ENCODE measurements at regions not wholly inside any gene's neighbourhood (a gene's known extent, or its start where the extent isn't known, plus 50 kb on each side); places are given as distances from the start of the nearest gene placed in this dataset.

DNA sequence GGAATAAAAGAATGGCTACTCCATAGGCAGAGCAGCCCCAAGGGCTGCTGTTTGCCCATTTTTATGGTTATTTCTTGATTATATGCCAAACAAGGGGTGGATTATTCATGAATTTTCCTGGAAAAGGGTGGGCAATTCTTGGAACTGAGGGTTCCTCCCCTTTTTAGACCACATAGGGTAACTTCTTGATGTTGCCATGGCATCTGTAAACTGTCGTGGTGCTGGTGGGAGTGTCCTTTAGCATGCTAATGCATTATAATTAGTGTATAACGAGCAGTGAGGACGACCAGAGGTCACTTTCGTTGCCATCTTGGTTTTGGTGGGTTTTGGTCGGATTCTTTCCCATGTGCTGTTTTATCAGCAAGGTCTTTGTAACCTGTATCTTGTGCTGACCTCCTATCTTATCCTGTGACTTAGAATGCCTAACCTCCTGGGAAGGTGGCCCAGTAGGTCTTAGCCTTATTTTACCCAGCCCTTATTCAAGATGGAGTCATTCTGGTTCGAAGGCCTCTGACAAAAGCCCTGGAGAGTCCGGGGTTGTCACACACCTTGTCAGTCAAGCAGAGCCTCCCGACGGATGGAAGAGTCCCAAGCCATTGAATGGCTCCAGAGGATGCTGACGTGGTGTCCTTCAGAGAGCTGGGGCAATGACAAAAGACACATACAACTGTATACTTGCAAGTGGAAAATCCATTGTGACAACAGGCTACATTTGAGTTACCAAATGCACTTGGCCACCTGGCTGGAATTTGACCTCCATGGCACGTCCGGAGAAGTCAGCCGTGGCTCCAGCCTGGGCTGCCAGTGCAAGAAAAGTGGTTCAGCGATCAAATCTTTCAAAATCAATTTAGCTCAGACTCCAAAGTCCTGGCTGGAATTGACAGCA is 67.1 kb upstream of the CLINT1 start:
- ATAC-seq (replicated peaks; ENCODE audit: extremely low read depth, poor library complexity, severe bottlenecking) (no peak), DNase-seq (ENCODE audit: low spot score in 2 of 2) (no peak)
- Mint-ChIP-seq H3K4me3 (no peak overlapping the region), H3K27me3 (no peaks in the 10 kb centered on the region), H3K4me1 (no peaks in the 10 kb centered on the region), H3K9me3 (no peaks in the 10 kb centered on the region), H3K27ac (ENCODE audit: low read depth) (no peak overlapping the region), H3K36me3 (ENCODE audit: insufficient read depth) (no peaks in the 10 kb centered on the region)

DNA sequence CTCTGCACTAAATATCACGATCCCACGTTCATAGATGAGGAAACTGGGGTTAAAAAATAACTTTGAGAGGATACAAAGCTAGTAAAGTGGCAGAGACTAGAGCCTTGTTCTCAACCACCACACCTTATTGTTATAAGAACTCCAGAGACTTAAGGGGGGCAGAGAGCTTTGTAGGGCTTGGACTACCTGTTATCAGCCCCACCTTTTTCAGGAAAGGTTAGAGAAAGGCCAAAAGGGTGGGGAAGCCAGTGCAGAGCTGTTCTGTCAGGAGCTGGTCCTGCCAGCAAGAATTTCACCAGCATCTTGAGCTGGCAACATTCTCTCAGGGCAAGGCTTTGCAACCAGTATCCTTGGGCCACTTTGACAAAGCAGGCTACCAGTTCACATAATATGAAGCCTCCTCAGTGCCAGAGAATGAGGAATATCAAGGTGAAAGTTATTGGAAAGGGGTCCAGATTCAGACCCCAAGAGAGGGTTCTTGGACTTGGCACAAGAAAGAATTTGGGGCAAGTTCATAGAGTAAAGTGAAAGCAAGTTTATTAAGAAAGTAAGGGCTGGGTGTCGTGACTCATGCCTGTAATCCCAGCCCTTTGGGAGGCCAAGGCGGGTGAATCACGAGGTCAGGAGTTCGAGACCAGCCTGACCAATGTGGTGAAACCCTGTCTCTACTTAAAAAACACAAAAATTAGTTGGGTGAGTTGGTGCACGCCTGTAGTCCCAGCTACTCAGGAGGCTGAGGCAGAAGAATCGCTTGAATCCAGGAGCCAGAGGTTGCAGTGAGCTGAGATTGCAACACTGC is 66.2 kb upstream of the CLINT1 start:
- no peaks in the 10 kb centered on the region for H3K9me3 Mint-ChIP-seq
- no peak overlapping the region for H3K4me3 Mint-ChIP-seq
- no peak for DNase-seq (ENCODE audit: low spot score in 2 of 2)
- H3K36me3 Mint-ChIP-seq (ENCODE audit: insufficient read depth) = no peaks in the 10 kb centered on the region
- ATAC-seq (replicated peaks; ENCODE audit: extremely low read depth, poor library complexity, severe bottlenecking) = no peak
- H3K27me3 Mint-ChIP-seq = no peaks in the 10 kb centered on the region
- H3K4me1 Mint-ChIP-seq = no peaks in the 10 kb centered on the region
- H3K27ac Mint-ChIP-seq (ENCODE audit: low read depth) = no peak overlapping the region

DNA sequence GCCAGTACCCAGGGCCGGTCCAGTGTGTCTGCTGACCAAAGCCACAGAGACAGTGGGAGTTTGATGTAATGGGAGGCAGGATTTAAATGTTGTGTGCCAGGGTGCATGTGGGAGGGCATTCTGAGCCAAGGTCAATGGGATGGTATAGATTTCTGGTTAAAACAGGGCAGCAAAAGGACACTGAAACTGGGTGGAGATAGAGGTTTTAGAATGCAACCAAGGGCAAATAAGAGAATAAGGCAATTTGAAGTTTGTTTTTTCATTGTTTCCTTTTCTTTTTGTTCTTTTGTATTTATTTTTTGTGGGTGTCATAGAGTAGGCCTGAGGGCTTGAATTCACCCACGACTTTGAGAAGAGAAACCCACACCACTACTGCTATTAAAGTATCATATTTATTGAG is 65.5 kb upstream of the CLINT1 start:
- Mint-ChIP-seq H3K4me1 (peaks cover under 1% of the 10 kb centered on the region), H3K27me3 (peaks cover 4% of the 10 kb centered on the region), H3K9me3 (no peaks in the 10 kb centered on the region), H3K27ac (ENCODE audit: low read depth) (no peak overlapping the region), H3K36me3 (ENCODE audit: insufficient read depth) (no peaks in the 10 kb centered on the region), H3K4me3 (no peak overlapping the region)
- ATAC-seq (replicated peaks; ENCODE audit: extremely low read depth, poor library complexity, severe bottlenecking) (no peak), DNase-seq (ENCODE audit: low spot score in 2 of 2) (no peak)

DNA sequence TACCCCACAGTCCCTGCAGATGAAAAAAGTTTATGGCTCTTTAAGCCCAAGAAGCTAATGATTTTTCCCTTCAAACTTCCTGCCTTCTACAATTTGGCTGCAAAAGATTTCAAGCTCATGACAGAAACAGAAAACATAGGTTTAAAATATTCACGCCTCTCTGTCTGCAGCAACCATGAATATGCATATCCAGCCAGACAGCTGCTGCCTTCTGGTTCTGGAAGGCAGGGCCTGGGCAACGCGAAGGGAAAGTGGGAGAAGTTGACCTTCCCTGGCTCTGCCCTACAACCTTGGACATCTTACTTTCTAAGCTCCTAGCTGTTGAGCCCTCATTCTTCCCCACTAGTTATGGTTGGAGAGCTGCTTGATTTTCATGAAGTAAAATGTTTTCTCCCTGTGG is 64.8 kb upstream of the CLINT1 start:
- H3K4me1 Mint-ChIP-seq = peaks cover 7% of the 10 kb centered on the region
- no peak overlapping the region for H3K4me3 Mint-ChIP-seq
- no peak overlapping the region for H3K27ac Mint-ChIP-seq (ENCODE audit: low read depth)
- no peaks in the 10 kb centered on the region for H3K36me3 Mint-ChIP-seq (ENCODE audit: insufficient read depth)
- ATAC-seq (replicated peaks; ENCODE audit: extremely low read depth, poor library complexity, severe bottlenecking) = no peak
- DNase-seq (ENCODE audit: low spot score in 2 of 2) = no peak
- peaks cover 11% of the 10 kb centered on the region for H3K27me3 Mint-ChIP-seq
- H3K9me3 Mint-ChIP-seq = no peaks in the 10 kb centered on the region

DNA sequence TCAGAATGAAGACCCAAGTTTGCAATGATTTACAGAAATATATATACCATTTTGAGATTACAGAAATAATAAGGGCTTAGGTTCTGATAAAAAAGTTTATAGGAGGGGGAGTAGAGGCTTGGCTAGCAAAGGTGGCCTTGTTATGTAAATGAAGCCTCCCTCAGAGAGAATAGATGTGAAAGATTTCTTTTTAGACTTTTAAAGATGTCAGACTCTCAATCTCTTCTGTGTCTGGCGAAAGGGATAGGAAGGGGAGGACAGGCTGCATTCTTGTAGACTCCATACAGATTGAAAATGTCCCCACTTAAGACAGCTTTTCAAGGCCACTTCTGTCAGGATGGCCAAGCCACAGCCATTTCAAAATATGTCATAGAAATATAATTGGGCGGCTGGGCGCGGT is 63.1 kb upstream of the CLINT1 start:
- ATAC-seq (replicated peaks; ENCODE audit: extremely low read depth, poor library complexity, severe bottlenecking) (no peak), DNase-seq (ENCODE audit: low spot score in 2 of 2) (no peak)
- H3K4me1 Mint-ChIP-seq = peaks cover 10% of the 10 kb centered on the region
- H3K36me3 Mint-ChIP-seq (ENCODE audit: insufficient read depth) = no peaks in the 10 kb centered on the region
- peaks cover 12% of the 10 kb centered on the region for H3K27me3 Mint-ChIP-seq
- H3K4me3 Mint-ChIP-seq = no peak overlapping the region
- no peaks in the 10 kb centered on the region for H3K9me3 Mint-ChIP-seq
- no peak overlapping the region for H3K27ac Mint-ChIP-seq (ENCODE audit: low read depth)

DNA sequence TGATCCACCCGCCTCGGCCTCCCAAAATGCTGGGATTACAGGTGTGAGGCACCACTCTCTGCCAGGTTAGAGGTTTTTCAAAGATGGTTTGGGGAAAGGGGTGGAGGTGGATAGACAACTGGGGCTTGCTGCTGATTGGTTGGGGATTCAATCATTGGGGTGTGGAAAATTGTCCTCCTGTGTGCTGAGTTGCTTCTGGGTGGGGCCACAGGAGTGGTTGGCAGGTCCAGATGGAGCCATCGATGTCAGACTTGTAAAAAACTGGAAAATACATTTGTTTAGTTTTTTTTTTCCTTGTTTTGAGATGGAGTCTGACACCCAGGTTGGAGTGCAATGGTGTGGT is 61.9 kb upstream of the CLINT1 start:
- DNase-seq (ENCODE audit: low spot score in 2 of 2) (no peak), ATAC-seq (replicated peaks; ENCODE audit: extremely low read depth, poor library complexity, severe bottlenecking) (no peak)
- Mint-ChIP-seq H3K27me3 (peaks cover 12% of the 10 kb centered on the region), H3K4me3 (no peak overlapping the region), H3K36me3 (ENCODE audit: insufficient read depth) (no peaks in the 10 kb centered on the region), H3K9me3 (no peaks in the 10 kb centered on the region), H3K27ac (ENCODE audit: low read depth) (no peak overlapping the region), H3K4me1 (peaks cover 10% of the 10 kb centered on the region)

DNA sequence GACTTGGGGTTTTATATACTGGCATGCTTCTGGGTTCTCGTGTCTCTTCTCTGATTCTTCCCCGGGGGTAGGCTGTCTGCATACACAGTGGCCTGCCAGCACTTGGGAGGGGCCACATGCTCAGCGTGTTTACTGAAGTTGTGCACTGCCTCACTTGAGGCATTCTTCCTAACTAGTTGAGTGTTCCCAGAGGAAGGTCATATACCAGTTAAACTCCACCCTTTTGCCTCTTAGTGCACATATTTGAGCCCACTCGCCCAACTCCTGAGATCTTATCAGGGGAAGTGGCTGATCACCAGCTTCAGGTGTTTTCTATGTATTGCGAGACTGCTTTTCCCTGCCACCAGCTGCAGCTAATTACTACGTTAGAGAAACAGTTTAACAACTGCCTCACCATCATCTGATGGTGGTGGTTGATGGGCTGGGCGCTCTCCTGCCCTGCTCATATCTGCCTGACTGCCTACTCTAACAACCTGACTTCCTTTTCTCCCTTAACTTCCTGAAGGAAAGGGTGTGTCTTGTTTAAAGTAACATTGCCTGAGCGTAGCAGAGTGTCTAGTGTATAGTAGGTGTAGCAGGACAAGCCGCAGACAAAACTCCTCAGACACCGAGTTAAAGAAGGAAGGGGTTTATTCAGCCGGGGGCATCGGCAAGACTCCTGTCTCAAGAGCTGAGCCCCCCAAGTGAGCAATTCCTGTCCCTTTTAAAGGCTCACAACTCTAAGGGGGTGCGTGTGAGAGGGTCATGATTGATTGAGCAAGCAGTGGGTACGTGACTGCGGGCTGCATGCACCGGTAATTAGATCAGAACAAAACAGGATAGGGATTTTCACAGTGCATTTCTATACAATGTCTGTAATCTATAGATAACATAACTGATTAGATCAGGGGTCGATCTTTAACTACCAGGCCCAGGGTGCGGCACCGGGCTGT is 60.1 kb upstream of the CLINT1 start:
- peak overlapping the region; percentile 48 for H3K4me3 Mint-ChIP-seq
- no peaks in the 10 kb centered on the region for H3K36me3 Mint-ChIP-seq (ENCODE audit: insufficient read depth)
- ATAC-seq (replicated peaks; ENCODE audit: extremely low read depth, poor library complexity, severe bottlenecking) = peak; percentile 22
- peaks cover 10% of the 10 kb centered on the region for H3K4me1 Mint-ChIP-seq
- DNase-seq (ENCODE audit: low spot score in 2 of 2) = no peak
- no peak overlapping the region for H3K27ac Mint-ChIP-seq (ENCODE audit: low read depth)
- H3K9me3 Mint-ChIP-seq = no peaks in the 10 kb centered on the region
- peaks cover 12% of the 10 kb centered on the region for H3K27me3 Mint-ChIP-seq

DNA sequence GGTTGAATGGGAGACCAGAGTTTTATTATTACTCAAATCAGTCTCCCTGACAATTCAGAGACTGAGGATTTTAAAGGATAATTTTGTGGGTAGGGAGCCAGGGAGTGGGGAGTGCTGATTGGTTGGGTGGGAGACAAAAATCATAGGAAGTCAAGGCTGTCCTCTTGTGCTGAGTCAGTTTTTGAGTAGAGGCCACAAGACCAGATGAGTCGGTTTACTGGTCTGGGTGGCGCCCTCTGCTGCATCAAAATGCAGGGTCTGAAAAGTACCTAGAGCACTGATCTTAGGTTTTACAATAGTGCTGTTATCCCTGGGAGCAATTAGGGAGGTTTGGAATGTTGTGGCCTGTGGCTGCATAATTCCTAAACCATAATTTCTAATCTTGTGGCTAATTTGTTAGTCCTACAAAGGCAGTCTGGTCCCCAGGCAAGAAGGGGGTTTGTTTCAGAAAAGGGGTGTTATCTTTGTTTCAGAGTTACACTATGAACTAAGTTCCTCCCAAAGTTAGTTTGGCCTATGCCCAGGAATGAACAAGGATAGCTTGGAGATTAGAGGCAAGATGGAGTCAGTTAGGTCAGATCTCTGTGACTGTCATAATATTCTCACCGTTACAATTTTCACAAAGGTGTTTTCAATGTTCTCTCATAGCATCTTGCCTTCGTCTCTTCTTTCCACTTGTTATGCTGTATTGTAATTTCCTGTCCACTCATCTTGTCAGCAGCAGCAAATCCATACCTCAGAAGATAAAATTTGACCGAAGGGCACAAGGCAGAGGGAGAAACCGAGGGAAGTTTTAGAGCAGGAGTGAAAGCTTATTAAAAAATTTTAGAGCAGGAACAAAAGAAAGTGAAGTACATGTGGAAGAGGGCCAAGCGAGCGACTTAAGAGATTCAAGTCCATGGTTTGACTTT is 59.2 kb upstream of the CLINT1 start:
- no peak overlapping the region for H3K4me3 Mint-ChIP-seq
- peak; percentile 16 to 33 for DNase-seq (ENCODE audit: low spot score in 2 of 2)
- no peaks in the 10 kb centered on the region for H3K9me3 Mint-ChIP-seq
- H3K27me3 Mint-ChIP-seq = peaks cover 12% of the 10 kb centered on the region
- H3K36me3 Mint-ChIP-seq (ENCODE audit: insufficient read depth) = no peaks in the 10 kb centered on the region
- no peak for ATAC-seq (replicated peaks; ENCODE audit: extremely low read depth, poor library complexity, severe bottlenecking)
- no peak overlapping the region for H3K27ac Mint-ChIP-seq (ENCODE audit: low read depth)
- peaks cover 10% of the 10 kb centered on the region for H3K4me1 Mint-ChIP-seq

DNA sequence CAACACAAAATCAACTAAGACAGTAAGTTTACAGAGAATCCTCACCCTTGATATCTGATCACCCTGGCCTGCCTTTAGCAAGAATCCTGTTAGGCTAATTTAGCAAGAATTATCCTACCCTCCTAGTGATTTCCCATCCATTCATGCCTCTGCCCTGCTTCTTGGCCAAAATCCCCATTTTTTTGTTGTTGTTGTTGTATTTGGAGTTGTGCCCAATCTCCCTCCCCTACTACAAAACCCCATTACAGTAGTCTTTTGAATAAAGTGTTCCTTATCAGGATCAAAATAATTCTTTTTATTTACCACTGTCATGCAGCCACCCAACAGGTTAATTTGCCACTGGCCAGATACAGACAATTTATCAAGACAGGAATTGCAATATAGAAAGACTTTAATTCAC is 58.5 kb upstream of the CLINT1 start:
- Mint-ChIP-seq H3K9me3 (no peaks in the 10 kb centered on the region), H3K27me3 (peaks cover 12% of the 10 kb centered on the region), H3K4me1 (peaks cover 10% of the 10 kb centered on the region), H3K4me3 (no peak overlapping the region), H3K36me3 (ENCODE audit: insufficient read depth) (no peaks in the 10 kb centered on the region), H3K27ac (ENCODE audit: low read depth) (no peak overlapping the region)
- DNase-seq (ENCODE audit: low spot score in 2 of 2) = no peak
- no peak for ATAC-seq (replicated peaks; ENCODE audit: extremely low read depth, poor library complexity, severe bottlenecking)

DNA sequence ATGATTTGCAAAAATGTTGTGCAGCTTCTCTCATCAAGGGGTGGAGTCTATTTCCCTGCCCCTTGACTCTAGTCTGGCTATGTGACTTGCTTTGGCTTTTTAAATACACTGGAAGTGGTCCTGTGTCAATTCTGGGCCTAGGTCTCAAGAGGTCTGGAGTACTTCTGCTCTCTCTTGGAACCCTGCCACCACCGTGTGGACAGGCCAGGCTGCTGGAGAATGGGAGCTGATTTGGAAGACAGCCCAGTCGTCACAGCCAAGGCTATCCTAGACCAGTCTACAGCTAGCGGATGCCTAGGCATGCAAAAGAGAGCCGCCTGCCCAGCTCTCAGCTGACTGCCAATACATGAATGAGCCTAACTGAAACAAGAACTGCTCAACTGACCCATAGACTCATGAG is 56.7 kb upstream of the CLINT1 start:
- no peak for ATAC-seq (replicated peaks; ENCODE audit: extremely low read depth, poor library complexity, severe bottlenecking)
- DNase-seq (ENCODE audit: low spot score in 2 of 2) = no peak
- Mint-ChIP-seq H3K36me3 (ENCODE audit: insufficient read depth) (peaks cover 1% of the 10 kb centered on the region), H3K27ac (ENCODE audit: low read depth) (no peak overlapping the region), H3K4me3 (no peak overlapping the region), H3K27me3 (peaks cover 24% of the 10 kb centered on the region), H3K9me3 (no peaks in the 10 kb centered on the region), H3K4me1 (peaks cover 10% of the 10 kb centered on the region)

DNA sequence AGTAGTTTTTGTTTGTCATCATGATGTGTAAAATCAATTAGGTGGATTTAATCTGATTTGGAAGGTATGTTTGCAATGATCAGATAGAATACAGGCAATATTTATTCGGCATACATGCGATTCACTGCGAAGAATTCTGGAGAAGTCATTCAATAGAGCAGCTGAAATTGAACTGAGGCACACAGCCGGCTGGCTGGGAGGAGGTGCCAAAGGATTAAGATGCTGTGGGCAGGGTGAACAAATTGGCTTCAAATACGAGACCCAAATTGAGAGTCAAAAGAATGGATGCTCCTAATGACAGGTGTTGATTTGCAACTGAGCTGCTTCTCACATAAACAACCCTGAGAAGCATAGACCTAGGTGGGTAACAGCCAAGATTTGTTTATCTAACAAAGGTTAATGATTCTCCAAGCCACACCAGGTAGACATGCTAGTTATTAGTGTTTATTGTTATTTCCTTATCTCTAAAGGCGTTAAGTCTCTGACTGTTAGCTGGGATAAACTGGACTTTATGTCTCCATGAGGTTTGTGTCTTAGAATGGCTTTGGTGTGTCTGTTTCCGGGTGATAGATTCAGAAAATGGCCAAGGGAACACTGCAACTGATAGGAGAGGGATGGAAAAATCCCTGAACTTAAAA is 55.3 kb upstream of the CLINT1 start:
- Mint-ChIP-seq H3K9me3 (no peaks in the 10 kb centered on the region), H3K27ac (ENCODE audit: low read depth) (no peak overlapping the region), H3K4me1 (peaks cover 7% of the 10 kb centered on the region), H3K4me3 (no peak overlapping the region), H3K36me3 (ENCODE audit: insufficient read depth) (peaks cover 1% of the 10 kb centered on the region), H3K27me3 (peaks cover 28% of the 10 kb centered on the region)
- ATAC-seq (replicated peaks; ENCODE audit: extremely low read depth, poor library complexity, severe bottlenecking) = no peak
- DNase-seq (ENCODE audit: low spot score in 2 of 2) = no peak

Measured in central memory CD8-positive, alpha-beta T cell (primary cell).